ENCODE measurements at regions not wholly inside any gene's neighbourhood (a gene's known extent, or its start where the extent isn't known, plus 50 kb on each side); places are given as distances from the start of the nearest gene placed in this dataset.

DNA sequence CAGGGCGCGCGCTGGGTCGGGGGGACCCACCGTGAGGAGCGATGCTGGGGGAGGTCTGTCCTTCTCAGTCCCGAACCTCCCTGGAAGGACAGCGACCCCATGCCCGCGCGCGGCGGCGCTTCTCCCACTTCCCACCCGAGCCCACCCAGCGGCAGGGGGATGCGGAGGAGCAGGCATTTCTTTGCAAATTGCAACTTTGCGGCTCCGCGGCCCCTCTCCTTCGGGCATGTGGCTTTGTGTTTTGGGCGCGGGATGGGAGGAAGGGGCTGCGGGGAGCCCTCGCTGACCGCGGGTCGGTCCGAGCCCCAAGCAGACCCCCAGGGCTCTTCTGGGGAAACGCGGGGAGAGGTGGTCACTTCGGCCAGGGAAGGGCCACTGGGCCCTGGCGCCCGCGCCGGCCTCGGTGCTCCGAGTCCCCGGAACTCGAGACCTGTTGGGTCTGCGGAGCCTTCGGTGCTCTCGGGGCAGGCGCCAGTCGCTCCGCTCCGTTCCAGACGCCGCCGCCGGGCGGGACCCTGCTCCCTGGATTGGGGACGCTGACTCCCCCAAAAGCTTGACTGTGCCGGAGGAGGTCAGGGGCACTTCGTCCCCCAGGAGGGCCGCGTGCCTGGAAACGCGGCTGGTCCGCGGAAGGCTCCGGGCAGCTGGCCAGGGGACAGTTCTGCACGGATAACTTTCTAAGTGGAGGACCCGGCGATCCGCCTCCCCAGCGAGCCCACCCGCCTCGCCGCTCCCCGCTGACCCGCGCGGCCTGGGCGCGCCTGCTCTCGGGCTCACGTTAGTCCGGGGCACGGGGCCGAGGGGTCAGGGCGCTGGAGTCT, 164.2 kb upstream of the DPP6 start:
- no peak for TF ChIP-seq POLR2A (IDR thresholded peaks at IDR 0.05)
- TF ChIP-seq CTCF (IDR thresholded peaks at IDR 0.05 in 8 of 11, conservative IDR thresholded peaks at IDR 0.05 in 3 of 11): no peak

Data from spleen (tissue), 7 donors.